DMS53 treated with DMSO at 0.1 percent for 48 hours (cell line): ENCODE measurements at regions not wholly inside any gene's neighbourhood (a gene's known extent, or its start where the extent isn't known, plus 50 kb on each side); places are given as distances from the start of the nearest gene placed in this dataset.

Experiments used
- DNase-seq: peaks from one replicate; lab custom pipeline; 2025; ENCODE audit not compliant: unreplicated experiment; lab: John Stamatoyannopoulos, UW

- no peak for DNase-seq
Measured at GRCh38 chr6:109295774-109296156, 86.5 kb downstream of the CD164 start.

DNA sequence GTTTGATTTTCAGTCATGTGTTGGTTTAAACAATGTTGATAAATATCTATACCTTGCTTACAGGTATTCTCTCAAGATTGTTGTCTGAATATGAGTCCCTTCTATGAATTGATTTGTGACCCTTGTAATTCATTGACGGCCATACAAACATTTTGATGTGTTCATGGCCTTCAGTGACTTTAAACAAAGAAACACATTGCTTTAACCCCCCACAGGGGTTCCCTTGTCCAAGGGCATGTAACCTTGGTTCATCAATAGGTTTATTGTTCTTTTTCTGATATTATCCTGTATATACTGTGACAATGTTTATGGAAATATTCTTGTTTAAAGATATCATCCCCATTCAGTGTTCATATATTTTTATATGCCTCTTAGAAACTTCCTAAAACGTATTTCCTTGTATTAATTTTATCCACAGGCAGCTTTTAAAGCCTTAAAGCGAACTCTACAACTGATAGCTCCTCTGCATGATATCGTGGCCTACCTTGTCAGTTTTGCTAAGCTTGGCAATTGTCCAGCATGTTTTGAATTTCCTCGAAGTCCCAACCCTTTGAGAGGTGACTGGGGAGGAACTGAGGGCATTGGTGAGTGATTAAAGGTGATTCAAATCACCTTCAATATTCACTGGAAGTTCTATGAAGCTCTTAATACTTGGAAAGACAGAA, 87.0 kb downstream of the CD164 start:
- DNase-seq, result no peak

DNA sequence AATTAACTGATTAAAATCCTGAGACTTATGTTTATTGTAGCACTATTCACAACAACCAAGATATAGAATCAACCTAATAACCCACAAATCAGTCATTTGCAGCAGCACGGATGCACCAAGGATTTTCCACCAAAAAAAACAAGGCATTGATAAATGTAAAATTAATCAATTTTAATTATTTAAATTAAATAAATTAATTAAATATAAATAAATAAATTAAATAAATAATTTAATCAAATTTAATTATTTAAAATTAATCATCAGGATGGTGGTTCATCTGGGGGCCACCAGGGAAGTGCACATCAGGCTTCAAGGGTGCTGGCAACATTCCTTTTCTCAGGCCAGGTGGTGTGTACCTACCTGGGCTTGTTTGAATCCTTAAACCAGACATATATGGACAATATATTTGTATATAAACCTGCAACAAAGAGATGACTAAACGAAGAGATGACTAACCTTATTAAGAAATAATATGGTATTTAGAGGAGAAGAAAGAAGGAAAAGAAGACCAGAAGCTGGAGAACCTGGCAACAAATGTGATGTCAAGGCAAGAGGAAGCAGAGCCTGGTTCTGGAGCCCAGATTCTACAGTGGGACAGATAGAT, 89.2 kb downstream of the CD164 start:
- peak; percentile 6 for DNase-seq

DNA sequence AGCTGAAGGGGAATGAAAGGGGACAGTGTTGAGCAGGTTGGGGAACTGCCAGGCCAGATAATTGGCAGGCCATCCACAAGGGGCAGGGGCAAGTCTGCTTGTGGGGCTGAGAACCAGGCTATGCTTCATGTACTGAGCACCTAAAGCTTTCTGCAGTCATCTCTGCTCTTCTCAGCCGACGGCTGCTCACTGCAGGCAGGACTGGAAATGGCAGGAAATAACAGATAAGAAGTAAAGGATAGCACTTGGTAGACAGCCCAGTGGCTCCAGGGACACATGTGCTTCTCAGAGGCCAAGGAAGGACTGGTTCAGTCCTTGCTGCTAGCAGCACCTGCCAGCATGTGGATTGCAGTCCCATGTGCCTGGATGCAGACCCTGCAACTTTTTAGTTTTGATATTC, 89.8 kb downstream of the CD164 start:
- no peak for DNase-seq

DNA sequence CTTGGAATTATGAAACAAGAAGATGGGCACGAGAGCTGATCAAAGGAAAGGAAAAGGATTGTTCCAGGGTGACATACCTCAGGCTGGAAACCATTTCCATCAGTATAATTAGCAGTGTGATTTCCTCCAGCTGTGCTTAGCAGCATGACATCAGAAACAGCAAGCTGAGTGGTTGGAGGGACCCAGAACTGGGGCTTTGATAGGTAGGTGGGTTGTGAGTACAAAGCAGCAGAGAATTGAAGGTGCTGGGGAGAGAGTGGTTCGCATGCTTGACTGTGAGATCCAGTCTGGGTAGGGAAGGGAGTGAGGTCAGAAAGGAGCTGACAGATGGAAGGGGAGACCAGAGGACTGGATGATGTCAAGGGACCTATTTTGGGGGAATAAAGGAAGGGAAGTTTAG, 90.4 kb downstream of the CD164 start:
- no peak for DNase-seq

GRCh38 chr6:109290143-109290931, 91.9 kb downstream of the CD164 start:
- DNase-seq, result no peak

GRCh38 chr6:109285366-109285765, 96.9 kb downstream of the CD164 start:
- no peak for DNase-seq

- DNase-seq, result no peak
Measured at GRCh38 chr6:109284675-109285074, 97.6 kb downstream of the CD164 start.

DNA sequence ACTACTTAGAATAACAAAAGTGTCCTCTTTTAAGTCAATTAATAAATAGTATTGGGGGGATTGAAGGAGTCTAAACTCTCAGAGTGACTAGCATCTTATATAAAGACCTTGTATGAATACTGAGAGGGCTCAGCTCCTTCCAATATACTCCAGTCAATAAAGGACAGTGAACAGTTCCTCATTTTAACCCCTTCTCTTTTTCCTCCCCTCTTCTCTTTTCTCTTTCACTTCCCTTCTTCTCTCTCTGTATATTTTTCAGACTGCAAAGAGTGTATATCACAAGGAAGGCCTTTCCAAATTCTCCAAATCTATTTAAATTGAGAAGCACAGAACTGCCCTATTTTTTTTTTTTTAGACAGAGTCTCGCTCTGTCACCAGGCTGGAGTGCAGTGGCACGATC, 99.5 kb downstream of the CD164 start:
- DNase-seq, result no peak

DNA sequence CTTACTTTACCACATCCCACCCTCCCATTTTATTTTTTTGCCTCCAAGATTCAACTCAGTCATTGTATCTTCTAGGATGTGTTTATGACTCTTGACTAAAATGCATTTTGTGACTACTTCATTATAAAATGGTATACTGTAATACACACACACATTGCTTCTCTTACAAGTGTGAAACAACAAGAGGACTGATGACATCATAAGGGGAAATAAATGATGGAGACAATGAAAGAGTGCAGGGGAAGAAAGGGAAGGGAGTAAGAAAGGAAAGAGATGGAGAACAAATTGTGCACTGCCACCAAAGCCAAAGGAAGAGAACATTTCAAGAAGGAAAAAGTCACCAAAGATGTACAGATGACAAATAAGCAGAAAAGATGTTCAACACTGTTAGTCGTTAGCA, 102.6 kb downstream of the CD164 start:
- DNase-seq, result no peak

DNA sequence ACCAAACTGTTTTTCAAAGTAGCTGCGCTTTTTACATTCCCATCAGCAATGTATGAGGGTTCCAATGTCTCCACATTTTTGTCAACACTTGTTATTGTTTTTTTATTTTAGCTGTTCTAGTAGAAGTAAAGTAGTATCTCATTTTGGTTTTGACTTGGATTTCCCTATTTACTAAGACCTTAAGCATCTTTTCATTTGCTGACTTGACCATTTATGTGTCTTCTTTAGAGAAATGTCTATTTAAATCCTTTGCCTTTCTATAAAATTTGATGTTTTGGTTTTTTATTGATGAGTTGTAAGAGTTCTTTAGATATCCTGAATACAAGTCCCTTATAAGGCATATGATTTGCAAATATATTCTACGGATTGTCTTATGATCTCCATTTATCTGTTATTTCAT, 110.6 kb downstream of the CD164 start:
- no peak for DNase-seq

- no peak for DNase-seq
Measured at GRCh38 chr6:109269953-109270517, 112.2 kb downstream of the CD164 start.

GRCh38 chr6:109269057-109269456, 113.2 kb downstream of the CD164 start:
- DNase-seq, result no peak

DNA sequence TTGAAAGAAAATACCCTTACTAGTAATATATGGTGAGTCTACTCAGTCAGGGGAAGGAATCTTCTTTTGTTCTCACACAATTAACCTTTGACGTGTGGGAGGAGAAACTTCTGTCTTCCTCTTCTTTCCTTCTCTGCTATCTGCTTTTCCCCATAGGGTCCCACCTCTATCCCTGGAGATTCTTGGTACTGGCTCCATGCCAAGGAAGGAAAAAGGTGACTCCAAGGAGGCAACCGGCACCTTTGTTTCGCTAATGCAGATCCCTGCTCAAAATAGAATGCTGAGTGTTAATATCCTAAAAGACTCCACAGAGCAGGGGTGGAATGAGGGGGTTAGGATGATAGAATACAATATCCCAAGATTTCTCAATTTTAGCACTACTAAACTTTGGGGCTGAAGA, 116.7 kb downstream of the CD164 start:
- no peak for DNase-seq

- no peak for DNase-seq
Measured at GRCh38 chr6:109263873-109264700, 118.2 kb downstream of the CD164 start.

DNA sequence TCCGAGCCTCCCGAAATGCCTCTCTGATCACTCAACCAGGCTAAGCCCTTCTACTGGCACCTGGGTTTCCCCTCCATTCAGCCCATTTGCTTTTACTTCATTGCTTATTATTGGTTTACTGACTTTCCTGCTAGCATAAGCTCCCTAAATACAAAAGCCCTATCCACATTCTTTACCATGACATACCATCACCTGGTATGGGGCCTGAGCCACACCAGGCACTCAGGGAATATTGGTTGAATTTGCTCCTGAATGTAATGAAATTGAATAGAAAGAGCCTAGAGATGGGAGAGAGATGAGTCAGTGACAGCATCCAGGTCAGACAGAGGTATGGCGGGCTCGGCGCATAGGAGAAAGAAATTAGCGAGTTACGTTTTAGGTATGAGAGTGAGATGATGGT, 120.0 kb downstream of the CD164 start:
- DNase-seq, result no peak

- no peak for DNase-seq
Measured at GRCh38 chr6:109261811-109262210, 120.5 kb downstream of the CD164 start.

DNA sequence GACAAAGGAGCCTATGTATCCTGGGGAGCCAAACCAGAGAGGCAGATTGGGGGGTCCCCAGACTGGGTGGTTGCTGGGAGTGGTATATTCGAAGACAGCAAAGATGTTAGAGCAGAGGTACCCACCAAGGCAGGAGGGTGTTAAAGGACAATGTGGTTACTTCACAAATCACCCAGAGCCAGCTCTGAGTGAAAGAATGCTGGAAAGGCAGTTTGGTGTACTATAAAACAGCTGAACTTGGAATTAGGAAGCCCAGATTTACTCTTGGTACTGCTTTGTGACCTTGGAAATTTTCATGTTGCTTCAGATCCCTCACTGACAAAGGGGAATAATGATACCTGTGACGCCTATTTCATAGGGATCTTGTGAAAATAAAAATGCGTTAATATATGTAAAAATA, 121.6 kb downstream of the CD164 start:
- DNase-seq, result no peak

DNA sequence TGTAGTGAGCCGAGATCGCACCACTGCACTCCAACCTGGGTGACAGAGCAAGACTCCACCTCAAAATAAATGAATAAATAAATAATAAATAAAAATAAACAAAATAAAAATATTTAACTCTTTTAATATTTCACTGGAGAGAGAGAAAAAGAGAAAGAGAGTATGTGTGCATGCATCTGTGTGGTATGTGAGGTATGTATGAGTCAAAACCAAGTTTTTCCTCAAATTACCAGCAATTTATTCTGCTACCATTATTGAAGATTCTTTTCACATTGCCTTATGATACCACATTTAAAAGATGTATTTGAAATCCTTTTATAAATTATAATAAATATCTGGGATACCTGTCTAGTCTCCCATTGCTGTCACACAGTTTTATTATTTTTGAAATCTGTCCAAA, 122.1 kb downstream of the CD164 start:
- DNase-seq, result no peak

GRCh38 chr6:109258129-109258528, 124.1 kb downstream of the CD164 start:
- DNase-seq, result no peak

DNA sequence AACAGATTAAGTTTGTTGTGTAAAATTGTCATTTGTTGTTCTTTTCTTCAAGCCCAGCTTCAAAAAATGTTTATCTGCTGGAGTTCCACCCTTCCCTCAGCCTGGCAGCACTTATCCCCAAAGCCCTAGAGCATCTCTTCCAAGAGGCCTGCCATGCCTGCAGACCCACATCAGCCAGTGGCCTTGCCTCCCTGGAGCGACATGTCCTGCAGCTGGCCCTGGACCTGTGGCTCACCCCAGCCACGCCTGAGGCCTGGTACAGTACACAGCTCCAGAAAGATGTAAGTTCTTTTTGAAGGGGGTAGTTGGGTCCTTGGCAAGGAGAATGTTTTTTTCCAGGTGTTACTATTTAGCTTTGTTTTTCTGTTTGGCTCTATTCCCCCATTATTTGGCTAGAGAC, 124.8 kb downstream of the CD164 start:
- DNase-seq, result no peak
